B cell (primary cell): ENCODE measurements at regions not wholly inside any gene's neighbourhood (a gene's known extent, or its start where the extent isn't known, plus 50 kb on each side); places are given as distances from the start of the nearest gene placed in this dataset.

ENCODE experiments used
- CTCF ChIP-seq: fragments of 200-600 bp; IDR thresholded peaks from one replicate; pipeline ENCODE4 v1.8.0; 2022; ENCODE audit warnings: antibody characterized with exemption, mild to moderate bottlenecking
- EZH2 ChIP-seq: IDR thresholded peaks from 2 replicates; pipeline ENCODE4 v1.6.1; 2012; ENCODE audit warnings: borderline replicate concordance, low read depth, mild to moderate bottlenecking, moderate library complexity, low read length; ENCODE audit not compliant: insufficient read depth, poor library complexity, severe bottlenecking

DNA sequence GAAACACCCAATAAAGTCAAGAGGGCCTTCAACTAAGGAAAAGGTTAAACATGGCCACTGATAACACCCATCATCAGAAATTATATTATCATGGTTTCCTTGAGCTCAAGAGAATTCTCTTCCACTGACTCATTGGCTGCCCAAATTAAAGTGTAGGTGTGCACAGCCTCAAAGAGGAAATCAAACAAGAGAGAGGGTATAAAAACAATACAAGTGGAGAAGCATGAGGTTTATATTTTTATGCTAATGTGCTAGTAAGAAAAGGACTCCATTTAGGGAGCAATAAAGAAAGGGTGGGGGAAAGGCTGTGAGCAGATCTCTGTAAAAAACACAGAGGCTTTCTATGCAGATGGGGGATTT lies 168.8 kb upstream of the VRK2 start:
- no peak for TF ChIP-seq CTCF
- no peak for TF ChIP-seq EZH2
